T-cell (primary cell): ENCODE measurements at regions not wholly inside any gene's neighbourhood (a gene's known extent, or its start where the extent isn't known, plus 50 kb on each side); places are given as distances from the start of the nearest gene placed in this dataset.

Source experiments
- ATAC-seq, 4 experiments: fragments of 200-7000 bp in 3 of 4; fragments of 150-1000 bp in 1 of 4; cut with Tn5 transposase; replicated peaks in 1 of 4; 1 replicate in 3 of 4; 2 replicates in 1 of 4; pipeline ENCODE4 v1.10.0; 2021; ENCODE audit warnings: moderate library complexity in 3 of 4, mild to moderate bottlenecking in 2 of 4, moderate number of reproducible peaks in 1 of 4
- CTCF ChIA-PET, 2 donors: fragments of 300-600 bp; sonication (Branson Sonifier 250); formaldehyde crosslinking; loops; one replicate each; lab custom pipeline; 2022; ENCODE audit warnings: antibody characterized with exemption in 2 of 2; lab: Charles Lee
- POLR2A ChIA-PET, 2 donors: fragments of 300-600 bp; sonication (Branson Sonifier 250); formaldehyde crosslinking; loops; one replicate each; lab custom pipeline; 2022; ENCODE audit warnings: antibody characterized with exemption in 2 of 2; lab: Charles Lee
- DNase-seq, 35 experiments: peaks; one replicate each; pipeline versions ENCODE4 v3.0.0 to v3.0.0-alpha.2; 2013 to 2023
- H3K27ac ChIP-seq: one replicate; pipeline ENCODE4 v1.5.1; 2013; ENCODE audit warnings: low read length
- H3K27me3 ChIP-seq, 2 experiments: replicated peaks in 1 of 2; 1 replicate in 1 of 2; 2 replicates in 1 of 2; pipeline versions ENCODE4 v1.6.1 to v1.7.0; 2013; ENCODE audit warnings: low read length in 1 of 2, mixed read lengths in 1 of 2; ENCODE audit not compliant: control insufficient read depth in 2 of 2, insufficient read depth in 2 of 2; ENCODE audit errors: extremely low read depth in 1 of 2
- H3K36me3 ChIP-seq, 2 donors: 1 replicate in 1 of 2; 2 replicates in 1 of 2; pipeline versions ENCODE4 v1.6.1 to v1.7.0; 2013; ENCODE audit warnings: low read length in 1 of 2; ENCODE audit not compliant: control insufficient read depth in 2 of 2, insufficient read depth in 1 of 2; ENCODE audit errors: extremely low read depth in 1 of 2
- H3K4me1 ChIP-seq, 2 experiments: 1 replicate in 1 of 2; 2 replicates in 1 of 2; pipeline versions ENCODE4 v1.6.1 to v1.7.0; 2013; ENCODE audit warnings: low read length in 2 of 2, mixed read lengths in 1 of 2; ENCODE audit not compliant: insufficient read depth in 2 of 2, control insufficient read depth in 1 of 2; ENCODE audit errors: extremely low read depth in 1 of 2
- H3K4me3 ChIP-seq, 2 donors: 1 replicate in 1 of 2; 2 replicates in 1 of 2; pipeline versions ENCODE4 v1.5.1 to v1.7.0; 2013; ENCODE audit warnings: mild to moderate bottlenecking in 2 of 2, low read length in 1 of 2, moderate library complexity in 1 of 2; ENCODE audit not compliant: control insufficient read depth in 1 of 2; ENCODE audit errors: extremely low read depth in 1 of 2
- H3K9me3 ChIP-seq: 2 replicates; pipeline ENCODE4 v1.7.0; 2013
- H3K27ac Mint-ChIP-seq, 2 donors: one replicate each; pipeline ENCODE4 v1.8.0; 2020 to 2021; ENCODE audit warnings: mild to moderate bottlenecking in 2 of 2, mixed read lengths in 2 of 2
- H3K27me3 Mint-ChIP-seq, 2 donors: one replicate each; pipeline ENCODE4 v1.8.0; 2021 to 2022; ENCODE audit warnings: mixed read lengths in 2 of 2
- H3K36me3 Mint-ChIP-seq: one replicate; pipeline ENCODE4 v1.8.0; 2021; ENCODE audit warnings: mixed read lengths
- H3K4me1 Mint-ChIP-seq, 3 donors: one replicate each; pipeline ENCODE4 v1.8.0; 2020 to 2022; ENCODE audit warnings: mixed read lengths in 3 of 3, mild to moderate bottlenecking in 1 of 3
- H3K4me3 Mint-ChIP-seq, 3 donors: one replicate each; pipeline ENCODE4 v1.8.0; 2020 to 2022; ENCODE audit warnings: mild to moderate bottlenecking in 3 of 3, mixed read lengths in 3 of 3, moderate library complexity in 3 of 3
- H3K9me3 Mint-ChIP-seq, 3 donors: one replicate each; pipeline ENCODE4 v1.8.0; 2020 to 2022; ENCODE audit warnings: mixed read lengths in 3 of 3
- WGBS: methylation state at CpG from one replicate; pipeline ENCODE4 v1.1.5; 2013; ENCODE audit warnings: missing lambda C conversion rate; ENCODE audit not compliant: insufficient coverage; 5-methylcytosine and 5-hydroxymethylcytosine counted together

DNA sequence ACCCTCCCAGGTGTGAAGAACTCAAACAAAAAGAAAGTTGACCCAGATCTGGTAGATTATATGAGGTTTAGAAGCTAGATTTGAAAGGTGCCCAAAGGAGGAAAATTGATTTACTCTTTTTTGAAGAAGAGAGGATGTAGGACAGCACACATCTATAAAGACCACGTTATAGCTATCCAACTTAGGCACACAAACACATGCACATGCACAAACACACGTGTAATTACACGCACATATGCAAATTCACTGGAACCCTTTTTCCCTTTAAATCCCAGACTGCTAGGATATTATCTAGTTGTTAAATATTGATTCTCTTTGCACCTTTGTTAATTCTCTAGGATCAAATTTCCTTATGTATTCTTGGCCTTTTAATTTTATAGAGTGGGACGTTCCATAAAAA is 272.8 kb upstream of the TBX18 start:
- no peaks in the 10 kb centered on the region for H3K4me1 ChIP-seq
- no peaks in the 10 kb centered on the region for H3K36me3 ChIP-seq
- H3K4me3 Mint-ChIP-seq, result no peak overlapping the region
- no CpG with 5 or more reads among the region's 4 CpGs for WGBS
- no peaks in the 10 kb centered on the region for H3K36me3 Mint-ChIP-seq
- H3K9me3 Mint-ChIP-seq, result peaks cover 12 to 19% (median 14%) of the 10 kb centered on the region in 3 donors
- no peak overlapping the region for H3K27ac ChIP-seq
- no peaks in the 10 kb centered on the region for H3K9me3 ChIP-seq
- no peaks in the 10 kb centered on the region for H3K4me1 Mint-ChIP-seq
- POLR2A ChIA-PET, result no interaction called here
- no peak overlapping the region for H3K4me3 ChIP-seq
- peaks cover 0 to 6% of the 10 kb centered on the region in 2 donors for H3K27me3 Mint-ChIP-seq
- CTCF ChIA-PET, result no interaction called here
- no peaks in the 10 kb centered on the region for H3K27me3 ChIP-seq
- H3K27ac Mint-ChIP-seq, result no peak overlapping the region
- DNase-seq (no peak), ATAC-seq (no peak)

GRCh38 chr6:85035766-85036165 is 271.4 kb upstream of the TBX18 start:
- WGBS, result 80% methylated on average over 1 of the region's 1 CpG
- ChIA-PET CTCF (no interaction called here), POLR2A (no interaction called here)
- ATAC-seq (no peak), DNase-seq (no peak)
- no peaks in the 10 kb centered on the region for H3K4me1 Mint-ChIP-seq
- H3K27ac Mint-ChIP-seq, result no peak overlapping the region
- no peaks in the 10 kb centered on the region for H3K4me1 ChIP-seq
- H3K4me3 Mint-ChIP-seq, result no peak overlapping the region
- H3K27me3 ChIP-seq, result no peaks in the 10 kb centered on the region
- H3K27ac ChIP-seq, result no peak overlapping the region
- no peaks in the 10 kb centered on the region for H3K9me3 ChIP-seq
- peaks cover 12 to 14% (median 14%) of the 10 kb centered on the region in 3 donors for H3K9me3 Mint-ChIP-seq
- peaks cover 0 to 6% of the 10 kb centered on the region in 2 donors for H3K27me3 Mint-ChIP-seq
- no peaks in the 10 kb centered on the region for H3K36me3 ChIP-seq
- no peaks in the 10 kb centered on the region for H3K36me3 Mint-ChIP-seq
- no peak overlapping the region for H3K4me3 ChIP-seq

DNA sequence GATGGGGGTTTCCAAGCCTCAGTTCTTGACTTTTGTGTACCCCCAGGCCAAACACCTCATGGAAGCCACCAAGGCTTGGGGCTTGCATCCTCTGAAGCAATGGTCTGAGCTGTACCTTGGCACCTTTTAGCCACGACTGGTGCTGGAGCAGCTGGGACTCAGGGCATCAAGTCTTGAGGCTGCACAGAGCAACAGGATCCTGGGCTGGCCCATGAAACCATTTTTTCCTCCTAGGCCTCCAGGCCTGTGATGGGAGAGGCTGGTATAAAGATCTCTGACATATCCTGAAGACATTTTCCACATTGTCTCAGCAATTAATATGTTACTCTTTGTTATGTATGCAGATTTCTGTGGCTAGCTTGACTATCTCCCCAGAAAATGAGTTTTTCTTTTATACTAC is 269.1 kb upstream of the TBX18 start:
- Mint-ChIP-seq H3K27ac (no peak overlapping the region), H3K4me1 (no peaks in the 10 kb centered on the region), H3K4me3 (no peak overlapping the region), H3K9me3 (peaks cover 12 to 17% (median 15%) of the 10 kb centered on the region in 3 donors), H3K36me3 (no peaks in the 10 kb centered on the region), H3K27me3 (peaks cover 0 to 6% of the 10 kb centered on the region in 2 donors)
- Histone ChIP-seq H3K9me3 (no peaks in the 10 kb centered on the region), H3K36me3 (no peaks in the 10 kb centered on the region), H3K4me3 (no peak overlapping the region), H3K27me3 (no peaks in the 10 kb centered on the region), H3K4me1 (no peaks in the 10 kb centered on the region), H3K27ac (no peak overlapping the region)
- CTCF ChIA-PET, result no interaction called here
- DNase-seq (no peak), ATAC-seq (no peak)
- 17% methylated on average over 1 of the region's 1 CpG for WGBS
- POLR2A ChIA-PET, result no interaction called here

DNA sequence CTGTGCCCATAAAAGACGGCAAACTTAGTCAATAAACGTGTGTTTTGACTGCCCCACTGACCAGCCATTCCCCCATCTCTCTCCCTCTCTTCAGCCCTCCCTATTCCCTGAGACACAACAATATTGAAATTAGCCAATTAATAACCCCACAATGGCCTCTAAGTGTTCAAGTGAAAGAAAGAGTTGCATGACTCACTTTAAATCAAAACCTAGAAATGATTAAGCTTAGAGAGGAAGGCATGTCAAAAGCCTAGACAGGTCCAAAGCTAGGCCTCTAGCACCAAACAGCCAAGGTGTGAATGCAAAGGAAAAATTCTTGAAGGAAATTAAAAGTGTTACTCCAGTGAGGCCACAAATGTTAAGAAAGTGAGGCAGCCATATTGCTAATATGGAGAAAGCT is 261.6 kb upstream of the TBX18 start:
- H3K27me3 ChIP-seq, result no peaks in the 10 kb centered on the region
- DNase-seq (no peak), ATAC-seq (no peak)
- no CpG with 5 or more reads among the region's 2 CpGs for WGBS
- no peaks in the 10 kb centered on the region for H3K27me3 Mint-ChIP-seq
- no peak overlapping the region for H3K4me3 Mint-ChIP-seq
- ChIA-PET POLR2A (no interaction called here), CTCF (no interaction called here)
- H3K9me3 ChIP-seq, result no peaks in the 10 kb centered on the region
- H3K27ac Mint-ChIP-seq, result no peak overlapping the region
- no peaks in the 10 kb centered on the region for H3K36me3 Mint-ChIP-seq
- H3K4me3 ChIP-seq, result no peak overlapping the region
- no peaks in the 10 kb centered on the region for H3K4me1 ChIP-seq
- H3K9me3 Mint-ChIP-seq, result peaks cover 0 to 6% (median 5%) of the 10 kb centered on the region in 3 donors
- H3K36me3 ChIP-seq, result no peaks in the 10 kb centered on the region
- H3K4me1 Mint-ChIP-seq, result no peaks in the 10 kb centered on the region
- no peak overlapping the region for H3K27ac ChIP-seq

GRCh38 chr6:85023721-85024120 is 259.3 kb upstream of the TBX18 start:
- no peaks in the 10 kb centered on the region for H3K4me1 Mint-ChIP-seq
- no peaks in the 10 kb centered on the region for H3K27me3 Mint-ChIP-seq
- ChIA-PET CTCF (no interaction called here), POLR2A (no interaction called here)
- no peak overlapping the region for H3K4me3 Mint-ChIP-seq
- Histone ChIP-seq H3K36me3 (no peaks in the 10 kb centered on the region), H3K27ac (no peak overlapping the region), H3K27me3 (no peaks in the 10 kb centered on the region), H3K4me1 (no peaks in the 10 kb centered on the region), H3K4me3 (no peak overlapping the region), H3K9me3 (no peaks in the 10 kb centered on the region)
- no peaks in the 10 kb centered on the region for H3K36me3 Mint-ChIP-seq
- peaks cover 0 to 5% (median 5%) of the 10 kb centered on the region in 3 donors for H3K9me3 Mint-ChIP-seq
- no peak overlapping the region for H3K27ac Mint-ChIP-seq
- ATAC-seq (no peak), DNase-seq (no peak)
- no CpG with 5 or more reads among the region's 2 CpGs for WGBS

- Histone ChIP-seq H3K9me3 (no peaks in the 10 kb centered on the region), H3K4me3 (no peak overlapping the region), H3K27ac (no peak overlapping the region), H3K36me3 (no peaks in the 10 kb centered on the region), H3K4me1 (no peaks in the 10 kb centered on the region), H3K27me3 (no peaks in the 10 kb centered on the region)
- Mint-ChIP-seq H3K9me3 (peaks cover 0 to 5% (median 0%) of the 10 kb centered on the region in 3 donors), H3K27ac (no peak overlapping the region), H3K36me3 (no peaks in the 10 kb centered on the region), H3K27me3 (peaks cover 4 to 6% of the 10 kb centered on the region in 2 donors), H3K4me1 (no peaks in the 10 kb centered on the region), H3K4me3 (no peak overlapping the region)
- WGBS, result no CpG with 5 or more reads among the region's 1 CpG
- no peak for ATAC-seq
- no peak for DNase-seq
- CTCF ChIA-PET, result no interaction called here
- POLR2A ChIA-PET, result no interaction called here
Measured at GRCh38 chr6:85017352-85017751, 253.0 kb upstream of the TBX18 start.

DNA sequence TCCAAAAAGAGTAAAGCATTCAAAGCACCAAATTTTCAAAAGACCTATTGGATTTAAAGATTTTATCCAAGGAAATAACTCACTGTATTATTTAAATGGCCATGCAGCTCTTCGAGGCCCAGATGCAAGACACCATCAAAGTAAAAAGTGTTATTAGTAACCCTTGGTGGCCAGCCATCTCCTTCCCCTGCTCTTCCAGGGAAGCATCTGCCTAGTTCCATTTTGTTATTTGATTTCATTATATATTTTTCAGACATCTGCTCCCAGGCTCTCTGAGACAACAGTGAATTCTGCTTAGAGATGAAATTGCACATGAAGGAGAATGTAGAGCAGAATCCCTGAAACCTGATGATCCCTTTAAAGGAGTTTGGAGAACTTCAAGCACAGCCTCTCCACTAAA is 252.3 kb upstream of the TBX18 start:
- POLR2A ChIA-PET, result no interaction called here
- no CpG with 5 or more reads among the region's 1 CpG for WGBS
- CTCF ChIA-PET, result no interaction called here

More for the DNA sequence above, 252.3 kb upstream of the TBX18 start:
- ATAC-seq, result no peak
- Histone ChIP-seq H3K27ac (no peak overlapping the region), H3K9me3 (no peaks in the 10 kb centered on the region), H3K4me1 (no peaks in the 10 kb centered on the region), H3K27me3 (no peaks in the 10 kb centered on the region), H3K4me3 (no peak overlapping the region), H3K36me3 (no peaks in the 10 kb centered on the region)
- no peaks in the 10 kb centered on the region for H3K4me1 Mint-ChIP-seq
- H3K27ac Mint-ChIP-seq, result no peak overlapping the region
- H3K9me3 Mint-ChIP-seq, result peaks cover 0 to 5% (median 0%) of the 10 kb centered on the region in 3 donors
- peaks cover 4 to 6% of the 10 kb centered on the region in 2 donors for H3K27me3 Mint-ChIP-seq
- DNase-seq, result no peak
- no peak overlapping the region for H3K4me3 Mint-ChIP-seq
- no peaks in the 10 kb centered on the region for H3K36me3 Mint-ChIP-seq
